HG03135 (cell line): ENCODE measurements at regions not wholly inside any gene's neighbourhood (a gene's known extent, or its start where the extent isn't known, plus 50 kb on each side); places are given as distances from the start of the nearest gene placed in this dataset.

Experiments used
- ATAC-seq: cut with Tn5 transposase; IDR thresholded peaks from one replicate; pipeline ENCODE4 v1.9.1; 2021; ENCODE audit warnings: mild to moderate bottlenecking, moderate library complexity; ENCODE audit not compliant: unreplicated experiment

GRCh38 chr12:38983117-38983571, 77.8 kb upstream of the CPNE8 start:
- ATAC-seq, result no peak

- ATAC-seq, result no peak
These were observed 71.7 kb upstream of the CPNE8 start for GRCh38 chr12:38977132-38977531.

- ATAC-seq, result no peak
These were observed 64.3 kb upstream of the CPNE8 start for GRCh38 chr12:38969706-38970105.

GRCh38 chr12:38961683-38962082, 56.3 kb upstream of the CPNE8 start:
- ATAC-seq, result no peak

GRCh38 chr12:38961012-38961411, 55.6 kb upstream of the CPNE8 start:
- no peak for ATAC-seq

GRCh38 chr12:38956337-38956736, 50.9 kb upstream of the CPNE8 start:
- no peak for ATAC-seq
